ENCODE measurements at regions not wholly inside any gene's neighbourhood (a gene's known extent, or its start where the extent isn't known, plus 50 kb on each side); places are given as distances from the start of the nearest gene placed in this dataset.

DNA sequence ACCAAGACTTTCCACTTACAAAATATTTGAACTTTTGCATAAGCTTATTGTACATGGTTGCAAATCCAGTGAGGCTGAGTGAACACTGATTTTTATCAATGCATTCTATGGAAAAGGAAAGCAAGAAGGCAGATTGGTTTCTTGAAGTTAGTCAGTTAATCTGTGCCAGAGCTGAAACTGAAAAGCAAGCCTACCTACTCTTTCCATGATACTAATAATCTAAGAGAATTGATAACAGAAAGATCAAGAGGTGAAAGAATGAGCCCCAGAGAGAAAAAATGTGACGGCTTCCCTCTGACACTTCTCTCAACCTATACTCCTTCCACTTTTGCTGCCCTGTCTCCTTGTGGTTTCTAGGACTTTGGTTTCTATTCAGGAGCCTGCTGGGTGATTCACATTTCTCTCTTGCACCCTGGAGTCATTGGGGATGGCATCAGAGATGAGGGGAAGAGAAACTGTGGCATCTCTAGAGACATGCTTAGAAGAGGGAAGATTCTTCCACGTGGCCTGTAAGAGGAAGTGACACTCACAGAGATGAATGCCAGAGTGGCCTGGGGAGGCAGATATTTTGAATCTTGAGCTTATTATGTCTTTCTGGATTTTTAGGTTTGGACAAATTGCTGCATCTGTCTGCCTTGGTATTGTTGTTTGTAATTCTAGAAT is 158.6 kb upstream of the RIMS1 start:
- no peak for TF ChIP-seq POLR2AphosphoS5 (IDR thresholded peaks at IDR 0.05; ENCODE audit: borderline replicate concordance, low read depth, low read length)
- TF ChIP-seq EZH2 (IDR thresholded peaks at IDR 0.05): no peak
